Endothelial cell of umbilical vein (primary cell): ENCODE measurements at regions not wholly inside any gene's neighbourhood (a gene's known extent, or its start where the extent isn't known, plus 50 kb on each side); places are given as distances from the start of the nearest gene placed in this dataset.

Experiments used
- BruUV-seq: library from RNA; stranded (reverse); fragments of 400-500 nt; replicated peaks from 2 replicates; lab custom pipeline; 2021; lab: Mats Ljungman, UMichigan
- CTCF ChIA-PET: fragments of 300-600, 350-600 bp; sonication (Branson Sonifier 250); formaldehyde crosslinking; loops from one replicate; lab custom pipeline; 2021; ENCODE audit warnings: antibody characterized with exemption, inconsistent platforms; lab: Charles Lee
- POLR2A ChIA-PET: fragments of 300-600, 350-600 bp; sonication (Branson Sonifier 250); formaldehyde crosslinking; loops from one replicate; lab custom pipeline; 2021; ENCODE audit warnings: antibody characterized with exemption, inconsistent platforms; lab: Charles Lee
- DNase-seq: peaks from one replicate; pipeline ENCODE4 v3.0.0-alpha.2; 2011; ENCODE audit warnings: low read depth, low spot score
- FAIRE-seq: peaks from 2 replicates; lab custom pipeline; 2011; peaks lifted over from hg19 to GRCh38; lab: Jason Lieb, UNC
- H2AFZ ChIP-seq: 2 replicates; pipeline ENCODE4 v1.6.0; 2012; ENCODE audit warnings: low read depth, low read length, control low read depth, inconsistent platforms
- H3K27ac ChIP-seq: 2 replicates; pipeline ENCODE4 v1.5.1; 2011; ENCODE audit warnings: low read depth, mild to moderate bottlenecking, control low read depth, low read length, moderate library complexity; ENCODE audit not compliant: insufficient read depth
- H3K27me3 ChIP-seq, 2 experiments: 2 replicates each; pipeline versions ENCODE4 v1.6.0 to v1.6.1; 2011; ENCODE audit warnings: low read length in 2 of 2, mixed read lengths in 1 of 2; ENCODE audit not compliant: control insufficient read depth in 2 of 2, insufficient read depth in 2 of 2
- H3K36me3 ChIP-seq, 2 experiments: 2 replicates in 1 of 2; 3 replicates in 1 of 2; pipeline ENCODE4 v1.5.1; 2011; ENCODE audit warnings: low read length in 2 of 2, mild to moderate bottlenecking in 1 of 2, moderate library complexity in 1 of 2; ENCODE audit not compliant: control insufficient read depth in 2 of 2, insufficient read depth in 2 of 2; ENCODE audit errors: extremely low read depth in 1 of 2
- H3K4me1 ChIP-seq: 3 replicates; pipeline ENCODE4 v1.5.1; 2011; ENCODE audit warnings: mild to moderate bottlenecking, low read length; ENCODE audit not compliant: control insufficient read depth, insufficient read depth; ENCODE audit errors: extremely low read depth
- H3K4me2 ChIP-seq: 2 replicates; pipeline ENCODE4 v1.6.1; 2011; ENCODE audit warnings: low read length, control low read depth, mixed read lengths; ENCODE audit not compliant: insufficient read depth
- H3K4me3 ChIP-seq, 3 experiments: fragments of 200-600 bp in 1 of 3; sonication (generic), shearing (Covaris generic) in 1 of 3; replicated peaks in 1 of 3; 2 replicates each; pipeline ENCODE4 v1.5.1; 2011 to 2016; ENCODE audit warnings: control low read depth in 3 of 3, low read length in 3 of 3, mild to moderate bottlenecking in 2 of 3, inconsistent platforms in 1 of 3, low read depth in 1 of 3, moderate library complexity in 1 of 3; ENCODE audit not compliant: insufficient read depth in 1 of 3
- H3K79me2 ChIP-seq: 2 replicates; pipeline ENCODE4 v1.6.0; 2012; ENCODE audit warnings: low read length, inconsistent platforms; ENCODE audit not compliant: control insufficient read depth, insufficient read depth
- H3K9ac ChIP-seq: replicated peaks from 2 replicates; pipeline ENCODE3; 2011; ENCODE audit warnings: low read length, control low read depth; ENCODE audit not compliant: insufficient read depth; ENCODE audit errors: extremely low read depth
- H3K9me1 ChIP-seq: replicated peaks from 3 replicates; pipeline ENCODE4 v1.6.0; 2011; ENCODE audit warnings: mild to moderate bottlenecking, low read length; ENCODE audit not compliant: control insufficient read depth, insufficient read depth; ENCODE audit errors: extremely low read depth
- H3K9me3 ChIP-seq: replicated peaks from 2 replicates; pipeline ENCODE4 v1.5.1; 2012; ENCODE audit warnings: low read length, inconsistent platforms; ENCODE audit not compliant: control insufficient read depth, insufficient read depth
- H4K20me1 ChIP-seq: replicated peaks from 2 replicates; pipeline ENCODE3; 2011; ENCODE audit warnings: mild to moderate bottlenecking, low read length; ENCODE audit not compliant: control insufficient read depth, insufficient read depth; ENCODE audit errors: extremely low read depth
- EZH2 ChIP-seq: IDR thresholded peaks from 2 replicates; pipeline ENCODE4 v1.6.1; 2012; ENCODE audit warnings: borderline replicate concordance, low read depth, mild to moderate bottlenecking, moderate library complexity, low read length, inconsistent platforms; ENCODE audit not compliant: severe bottlenecking
- FOS ChIP-seq: IDR thresholded peaks from 2 replicates; pipeline ENCODE4 v1.6.1; 2011; ENCODE audit warnings: mild to moderate bottlenecking, low read length, moderate library complexity, borderline replicate concordance; ENCODE audit not compliant: insufficient read depth
- JUN ChIP-seq: IDR thresholded peaks from 2 replicates; pipeline ENCODE4 v1.6.1; 2011; ENCODE audit warnings: borderline replicate concordance, low read depth; ENCODE audit not compliant: insufficient read length, insufficient read depth
- MYC ChIP-seq: IDR thresholded peaks from one replicate; pipeline ENCODE4 v1.6.1; 2011; ENCODE audit warnings: mild to moderate bottlenecking, low read depth, low read length
- POLR2A ChIP-seq: IDR thresholded peaks from 2 replicates; pipeline ENCODE4 v1.6.1; 2012; ENCODE audit warnings: low read depth, mild to moderate bottlenecking, control low read depth, low read length
- POLR2AphosphoS5 ChIP-seq: IDR thresholded peaks from 2 replicates; pipeline ENCODE4 v1.6.1; 2012; ENCODE audit warnings: low read depth, mild to moderate bottlenecking, control low read depth, low read length, moderate library complexity; ENCODE audit not compliant: insufficient read depth
- dilution Hi-C: fragments of 300-500 bp; cut with MboI; formaldehyde crosslinking; loops from one replicate; pipeline ENCODE4 v1.15.0; 2019; ENCODE audit warnings: low sequenced_read_pairs; ENCODE audit not compliant: extremely low pct_ligation_motif_present
- intact Hi-C: fragments of 100-400 bp; cut with micrococcal nuclease; formaldehyde crosslinking; loops from one replicate; pipeline ENCODE4 v1.10.0; 2022
- TF ChIP-seq, protein P1 (sequence below), 2 donors: IDR thresholded peaks; 1 replicate in 1 of 2; 2 replicates in 1 of 2; pipeline ENCODE4 v1.5.1; 2011; ENCODE audit warnings: low read length in 2 of 2, mild to moderate bottlenecking in 2 of 2, moderate library complexity in 2 of 2, control low read depth in 1 of 2, inconsistent platforms in 1 of 2, low read depth in 1 of 2; ENCODE audit not compliant: insufficient read depth in 1 of 2; ENCODE audit errors: extremely low read depth in 1 of 2

GRCh38 chr18:65988972-65989371 lies 238.2 kb downstream of the CDH7 start:
- BruUV-seq: no TSS peak
- DNase-seq (no peak), FAIRE-seq (no peak)
- ChIA-PET CTCF (no interaction called here), POLR2A (no interaction called here)
- no peak overlapping the region for H3K27ac ChIP-seq
- no peak overlapping the region for H3K4me2 ChIP-seq
- no peaks in the 10 kb centered on the region for H3K79me2 ChIP-seq
- no peaks in the 10 kb centered on the region for H3K36me3 ChIP-seq
- dilution Hi-C loops: no loop called here
- no peak overlapping the region for H2AFZ ChIP-seq
- no peaks in the 10 kb centered on the region for H3K9me3 ChIP-seq
- no peaks in the 10 kb centered on the region for H3K9me1 ChIP-seq
- TF ChIP-seq POLR2A (no peak), EZH2 (no peak), JUN (no peak), POLR2AphosphoS5 (no peak), FOS (no peak)
- TF ChIP-seq, protein P1, sequence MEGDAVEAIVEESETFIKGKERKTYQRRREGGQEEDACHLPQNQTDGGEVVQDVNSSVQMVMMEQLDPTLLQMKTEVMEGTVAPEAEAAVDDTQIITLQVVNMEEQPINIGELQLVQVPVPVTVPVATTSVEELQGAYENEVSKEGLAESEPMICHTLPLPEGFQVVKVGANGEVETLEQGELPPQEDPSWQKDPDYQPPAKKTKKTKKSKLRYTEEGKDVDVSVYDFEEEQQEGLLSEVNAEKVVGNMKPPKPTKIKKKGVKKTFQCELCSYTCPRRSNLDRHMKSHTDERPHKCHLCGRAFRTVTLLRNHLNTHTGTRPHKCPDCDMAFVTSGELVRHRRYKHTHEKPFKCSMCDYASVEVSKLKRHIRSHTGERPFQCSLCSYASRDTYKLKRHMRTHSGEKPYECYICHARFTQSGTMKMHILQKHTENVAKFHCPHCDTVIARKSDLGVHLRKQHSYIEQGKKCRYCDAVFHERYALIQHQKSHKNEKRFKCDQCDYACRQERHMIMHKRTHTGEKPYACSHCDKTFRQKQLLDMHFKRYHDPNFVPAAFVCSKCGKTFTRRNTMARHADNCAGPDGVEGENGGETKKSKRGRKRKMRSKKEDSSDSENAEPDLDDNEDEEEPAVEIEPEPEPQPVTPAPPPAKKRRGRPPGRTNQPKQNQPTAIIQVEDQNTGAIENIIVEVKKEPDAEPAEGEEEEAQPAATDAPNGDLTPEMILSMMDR (IDR thresholded peaks at IDR 0.05; ENCODE audit: extremely low read depth in 1 of 2, insufficient read depth in 1 of 2, low read depth in 1 of 2, low read length in 2 of 2): no peak
- no peak overlapping the region for H3K4me3 ChIP-seq
- no peak overlapping the region for H3K9ac ChIP-seq
- no peaks in the 10 kb centered on the region for H3K27me3 ChIP-seq
- no peaks in the 10 kb centered on the region for H3K4me1 ChIP-seq
- no peaks in the 10 kb centered on the region for H4K20me1 ChIP-seq
- intact Hi-C loops: no loop called here

DNA sequence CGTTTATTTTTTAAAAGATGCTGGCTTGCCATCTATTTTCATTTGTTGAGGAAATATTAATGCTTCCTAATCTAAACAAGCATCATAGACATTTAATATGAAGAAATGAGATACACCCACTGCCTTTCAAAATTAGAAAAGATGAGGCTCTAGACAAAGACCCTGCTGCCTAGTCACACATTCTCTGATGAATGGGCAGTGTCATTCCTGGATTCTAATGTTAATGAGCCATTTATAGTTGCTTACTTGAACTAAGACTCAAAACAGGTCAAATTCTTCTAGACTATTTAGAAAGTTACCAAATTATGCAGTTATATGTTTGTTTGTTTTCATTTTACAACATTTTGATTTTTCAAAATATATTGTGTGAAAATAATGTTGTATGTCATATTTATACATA lies 237.6 kb downstream of the CDH7 start:
- POLR2A ChIA-PET: no interaction called here

More for the DNA sequence above, 237.6 kb downstream of the CDH7 start:
- H4K20me1 ChIP-seq: no peaks in the 10 kb centered on the region
- intact Hi-C loops: no loop called here
- H3K27ac ChIP-seq: no peak overlapping the region
- no peaks in the 10 kb centered on the region for H3K4me1 ChIP-seq
- FAIRE-seq (no peak), DNase-seq (no peak)
- H3K9me1 ChIP-seq: no peaks in the 10 kb centered on the region
- no peaks in the 10 kb centered on the region for H3K36me3 ChIP-seq
- no peak overlapping the region for H2AFZ ChIP-seq
- no peak overlapping the region for H3K4me2 ChIP-seq
- CTCF ChIA-PET: no interaction called here
- TF ChIP-seq MYC: no peak
- no peak for TF ChIP-seq FOS
- TF ChIP-seq, protein P1 (IDR thresholded peaks at IDR 0.05; ENCODE audit: extremely low read depth in 1 of 2, insufficient read depth in 1 of 2, low read depth in 1 of 2, low read length in 2 of 2): no peak
- no peak overlapping the region for H3K4me3 ChIP-seq
- no peak overlapping the region for H3K9ac ChIP-seq
- dilution Hi-C loops: no loop called here
- H3K79me2 ChIP-seq: no peaks in the 10 kb centered on the region
- H3K27me3 ChIP-seq: no peaks in the 10 kb centered on the region
- no peaks in the 10 kb centered on the region for H3K9me3 ChIP-seq
- BruUV-seq: no TSS peak
